GM18858 (cell line): ENCODE measurements at regions not wholly inside any gene's neighbourhood (a gene's known extent, or its start where the extent isn't known, plus 50 kb on each side); places are given as distances from the start of the nearest gene placed in this dataset.

Experiments
- ATAC-seq: cut with Tn5 transposase; IDR thresholded peaks from one replicate; pipeline ENCODE4 v1.9.1; 2021; ENCODE audit not compliant: unreplicated experiment

DNA sequence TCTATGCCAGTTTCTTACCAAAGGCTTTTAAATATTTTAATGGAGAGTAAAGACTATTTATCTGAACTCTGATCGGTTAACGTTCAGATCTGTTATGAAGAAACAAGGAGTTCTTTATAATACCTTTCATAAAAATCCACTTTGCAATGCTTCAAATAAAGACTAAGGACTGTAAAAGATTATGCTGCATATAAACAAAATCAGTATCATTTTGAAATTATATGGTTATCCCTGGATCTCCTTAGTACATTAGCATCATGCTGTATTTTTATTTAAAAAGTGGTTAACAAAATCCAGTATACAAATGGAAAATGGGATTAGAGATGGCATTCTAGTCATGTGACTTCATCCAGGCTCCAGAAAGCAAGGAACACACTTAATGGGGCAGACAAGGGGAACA, 386.8 kb downstream of the LMO4 start:
- no peak for ATAC-seq

DNA sequence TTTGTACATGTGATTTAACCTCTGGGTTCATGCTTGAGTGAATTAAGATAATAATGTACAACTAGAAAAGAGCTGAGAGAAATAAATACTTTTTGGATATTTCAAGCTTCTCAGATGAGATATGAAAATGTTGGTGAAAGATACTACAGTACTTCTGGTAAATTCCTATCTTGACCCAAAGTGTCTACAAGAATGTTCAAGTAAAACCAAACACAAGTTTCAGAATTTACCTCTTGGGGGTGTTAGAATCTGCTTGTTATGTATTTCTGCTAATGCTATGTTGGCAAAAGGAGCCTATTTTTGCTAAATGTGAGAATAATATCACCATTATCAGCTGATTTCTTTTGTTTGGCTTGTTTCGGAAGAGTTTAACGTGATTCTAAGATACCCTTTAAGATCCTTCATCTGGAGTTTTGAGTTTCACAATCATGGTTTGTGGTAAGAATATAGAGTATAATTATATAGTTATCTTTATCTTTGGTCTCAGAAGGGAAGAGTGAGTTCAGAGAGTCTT, 388.5 kb downstream of the LMO4 start:
- no peak for ATAC-seq

DNA sequence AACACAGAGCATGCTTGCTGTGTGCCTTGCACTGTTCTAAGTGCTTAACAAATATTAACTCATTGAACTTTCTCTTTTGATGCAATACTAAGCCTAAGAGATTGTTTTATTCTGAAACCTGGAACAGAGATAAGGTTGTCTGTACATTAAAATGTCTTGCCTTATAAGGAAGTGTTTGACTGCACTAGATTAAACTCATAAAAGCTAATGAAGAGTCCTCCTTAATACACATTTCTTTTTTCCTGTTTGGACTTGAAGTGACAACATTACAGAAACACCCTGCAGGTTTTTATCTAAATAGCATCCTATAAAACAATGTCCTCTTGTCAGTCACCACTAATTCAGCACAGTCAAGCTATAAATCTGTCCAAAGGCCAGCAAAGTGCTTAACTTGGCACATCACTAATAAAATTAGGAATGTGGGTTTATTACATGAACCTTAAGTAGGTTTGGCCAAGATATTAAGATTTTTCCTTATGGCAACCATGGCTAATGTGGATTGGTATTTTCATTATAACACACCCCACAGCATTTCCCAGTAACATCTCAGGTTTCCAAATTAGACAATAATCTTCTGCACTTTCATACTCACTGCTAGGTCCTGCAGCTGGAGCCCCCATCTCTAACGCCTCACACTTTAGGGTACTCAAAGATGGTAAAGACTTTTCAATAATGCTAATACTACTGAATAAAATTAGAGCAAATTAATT, 389.7 kb downstream of the LMO4 start:
- ATAC-seq, result no peak

DNA sequence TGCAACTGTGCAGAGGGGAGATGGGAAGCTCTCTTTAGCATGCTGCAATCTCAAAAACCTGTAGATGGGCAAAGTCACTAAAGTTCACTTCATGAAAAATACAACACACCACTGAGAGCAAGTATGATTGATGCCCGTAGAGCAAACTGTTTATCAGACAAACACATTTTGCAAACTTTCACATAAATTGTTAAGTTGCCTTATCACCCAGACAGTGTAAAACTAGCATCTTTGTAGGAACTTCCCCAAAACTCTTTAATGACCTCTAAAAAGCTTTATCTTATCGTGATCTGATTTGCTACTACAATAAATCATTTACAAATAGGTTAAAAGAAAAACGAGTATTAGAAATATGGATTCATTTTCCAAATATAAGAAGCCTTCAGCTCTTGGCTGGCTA, 391.0 kb downstream of the LMO4 start:
- no peak for ATAC-seq

DNA sequence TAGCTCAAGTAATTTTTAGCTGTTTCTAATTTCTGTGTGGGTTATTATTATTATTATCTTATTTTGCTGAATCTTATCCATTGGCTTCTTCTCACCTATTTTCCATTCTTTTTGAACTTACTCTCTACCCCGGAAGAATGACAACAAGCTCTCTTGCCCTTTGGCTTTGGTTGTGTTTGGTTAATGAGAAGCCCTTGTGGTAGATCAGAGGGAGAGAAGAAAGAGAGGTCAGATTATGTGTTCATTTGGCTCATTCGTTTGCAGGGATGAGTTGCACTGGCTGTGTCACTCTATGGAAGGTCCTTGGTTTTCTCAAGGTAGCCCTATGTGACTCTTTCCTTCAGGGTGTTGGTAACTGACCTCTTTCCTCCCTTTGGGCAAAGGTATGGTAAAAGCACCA, 391.9 kb downstream of the LMO4 start:
- no peak for ATAC-seq

DNA sequence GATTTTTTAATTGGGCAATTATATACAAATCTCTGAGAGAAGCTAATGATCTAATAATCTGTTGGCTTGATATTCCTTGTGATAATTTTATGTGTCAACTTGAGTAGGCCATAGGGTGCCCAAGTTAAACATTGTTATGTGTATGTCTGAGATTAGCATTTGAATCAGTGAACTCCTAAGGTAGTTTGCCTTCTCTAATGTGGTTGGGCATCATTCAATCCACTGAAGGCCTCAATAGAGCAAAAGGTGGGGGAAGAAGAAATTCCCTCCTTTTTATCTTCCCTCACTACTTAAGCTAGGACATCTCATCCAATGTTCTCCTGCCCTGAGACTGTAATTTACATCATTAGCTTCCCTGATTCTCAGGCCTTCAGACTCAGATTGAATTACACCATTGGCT, 394.5 kb downstream of the LMO4 start:
- no peak for ATAC-seq

DNA sequence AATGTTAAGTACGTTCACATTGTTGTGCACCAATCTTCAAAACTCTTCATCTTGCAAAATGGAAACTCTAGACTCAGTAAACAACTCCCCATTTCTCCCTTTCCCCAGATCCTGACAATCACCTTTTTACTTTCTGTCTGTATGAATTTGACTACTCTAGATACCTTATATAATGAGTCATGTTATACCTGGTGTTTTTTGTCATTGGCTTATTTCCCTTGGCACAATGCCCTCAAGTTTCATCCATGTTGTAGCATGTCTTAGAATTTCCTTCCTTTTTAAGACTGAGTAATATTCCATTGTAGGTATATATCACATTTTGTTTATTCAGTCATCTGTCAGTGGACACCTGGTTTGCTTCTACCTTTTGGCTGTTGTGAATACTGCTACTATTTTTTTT, 399.5 kb downstream of the LMO4 start:
- ATAC-seq, result no peak

DNA sequence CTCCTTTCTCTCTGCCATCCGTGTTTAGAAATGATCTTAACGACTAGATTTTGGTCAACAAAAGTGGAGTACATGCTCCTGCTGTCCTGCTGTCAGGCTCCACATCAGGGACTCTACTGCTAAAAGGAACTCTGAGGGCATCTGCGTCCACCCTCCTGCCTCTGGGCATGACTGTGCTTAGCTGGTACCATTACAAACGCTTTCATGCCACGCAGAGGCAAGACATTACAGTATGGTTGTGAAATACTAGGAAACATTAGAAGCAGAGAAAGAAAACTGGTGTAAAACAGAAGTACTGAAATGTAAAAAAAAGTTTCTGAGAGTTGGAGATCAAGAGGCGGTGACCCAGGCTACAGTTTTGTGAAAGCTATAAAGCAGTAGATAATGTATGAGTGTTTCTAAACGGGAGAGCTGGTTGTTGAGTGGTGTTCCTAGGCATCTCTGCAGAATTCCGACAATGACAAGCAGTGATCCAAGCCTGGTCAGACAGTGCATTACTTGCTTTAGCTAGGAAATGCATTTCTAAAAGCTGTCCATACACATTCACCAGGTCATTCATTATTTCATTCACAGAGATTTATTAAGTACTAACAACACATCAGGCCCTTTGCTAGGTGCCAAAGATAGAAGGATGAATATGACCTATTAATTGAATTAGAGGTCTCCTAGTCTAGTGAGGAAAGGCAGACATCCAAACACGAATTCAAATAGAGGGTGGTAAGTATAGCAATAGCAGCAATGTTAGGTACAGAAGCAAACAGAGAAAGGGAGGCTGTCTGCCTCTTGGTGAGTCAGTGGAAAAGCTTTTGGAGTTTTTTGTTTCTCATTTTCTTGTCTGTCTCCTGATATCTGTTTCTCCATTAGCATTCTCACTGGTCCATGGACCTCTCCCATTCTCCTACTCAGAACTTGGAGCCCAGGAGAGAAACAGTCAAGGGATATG, 401.9 kb downstream of the LMO4 start:
- no peak for ATAC-seq

DNA sequence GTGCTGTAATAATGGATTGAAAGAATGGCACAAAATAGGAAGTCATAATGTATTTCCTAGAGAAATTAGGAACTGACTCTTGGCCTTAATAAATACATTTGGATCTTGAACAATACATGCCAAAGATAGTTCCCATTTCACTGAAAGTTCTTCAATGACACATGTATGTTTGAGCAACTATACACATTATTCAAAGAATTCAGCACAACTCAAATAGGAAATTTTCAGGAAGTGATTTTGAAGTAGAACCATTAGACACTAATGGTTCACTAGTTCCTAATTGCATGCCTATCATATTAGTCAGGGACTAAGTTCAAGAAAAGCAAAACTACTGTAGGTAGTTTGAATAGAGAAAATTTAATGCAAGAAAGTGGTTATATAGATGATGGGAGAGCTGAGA, 404.7 kb downstream of the LMO4 start:
- ATAC-seq, result no peak

DNA sequence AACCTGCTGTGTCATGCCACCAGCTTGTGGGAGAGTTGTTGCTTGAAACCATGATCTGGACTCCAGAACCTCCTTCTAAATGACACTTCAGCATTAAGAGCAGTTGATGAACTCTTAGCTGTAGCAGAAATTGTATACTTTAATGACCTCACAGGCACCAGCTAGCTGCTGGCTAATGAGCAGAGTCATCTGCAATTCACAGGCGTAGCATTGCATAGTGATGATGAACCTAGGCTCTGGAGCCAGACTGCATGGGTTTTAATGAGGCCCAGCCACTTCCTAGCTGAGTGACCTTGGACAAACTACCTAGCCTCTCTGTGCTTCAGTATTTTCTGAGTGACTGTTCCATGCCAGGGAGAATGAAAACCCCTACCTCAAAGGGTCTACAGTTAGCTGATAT, 407.1 kb downstream of the LMO4 start:
- ATAC-seq, result no peak

DNA sequence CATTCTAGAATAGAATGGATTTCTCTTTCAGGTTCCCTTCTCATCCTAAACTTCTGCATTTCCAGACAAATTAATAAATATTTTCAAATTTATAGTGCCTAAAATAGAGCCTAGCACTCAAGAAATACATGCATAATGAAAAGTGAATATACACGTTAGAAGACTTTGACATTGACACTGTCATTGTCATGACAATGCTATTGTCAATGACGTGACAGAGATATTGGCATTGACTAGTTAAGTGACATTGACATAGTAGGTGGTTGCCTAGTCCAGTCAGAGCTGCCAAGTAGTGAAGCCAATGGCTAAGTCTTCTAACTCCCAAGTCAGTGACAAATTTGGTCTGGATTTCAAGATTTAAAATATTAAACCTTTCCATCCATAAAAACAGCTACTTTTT, 410.5 kb downstream of the LMO4 start:
- no peak for ATAC-seq

DNA sequence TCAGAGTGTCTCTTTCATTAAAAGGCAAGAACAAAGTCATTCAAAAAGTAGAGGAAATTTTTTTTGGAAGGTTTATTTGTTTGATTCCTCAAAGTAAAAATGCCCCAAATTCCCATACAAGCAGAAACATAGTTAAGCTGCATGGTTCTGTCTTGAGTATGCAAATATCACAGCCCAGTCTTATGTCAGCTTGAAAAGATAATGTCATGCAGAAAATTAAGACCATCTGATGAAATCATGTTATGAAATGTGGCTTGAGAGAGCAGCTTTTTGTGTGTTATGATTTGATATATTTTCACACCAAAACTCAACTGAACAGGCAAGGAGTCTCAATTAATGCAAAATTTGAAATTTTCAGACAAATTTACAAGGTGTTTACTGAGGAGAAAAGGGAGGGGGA, 411.0 kb downstream of the LMO4 start:
- ATAC-seq, result no peak

DNA sequence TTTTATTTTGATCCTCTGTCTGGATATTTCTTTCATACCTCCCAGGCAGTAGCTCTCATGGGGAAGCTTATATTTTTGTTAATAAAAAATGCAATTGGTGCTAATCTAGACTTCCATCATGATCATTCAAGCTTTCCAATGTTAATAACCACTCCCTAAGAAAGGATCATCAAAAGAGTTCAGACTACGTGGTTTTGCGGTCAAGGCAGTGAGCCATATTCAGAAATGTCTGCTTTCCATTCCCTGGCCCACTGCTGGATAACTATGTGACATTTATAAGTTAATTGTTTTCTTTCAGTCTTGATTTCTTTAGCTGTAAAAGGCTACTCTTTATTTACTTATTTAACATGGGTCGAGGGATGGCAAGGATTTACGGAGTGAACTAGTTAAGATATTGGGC, 414.6 kb downstream of the LMO4 start:
- ATAC-seq, result no peak

DNA sequence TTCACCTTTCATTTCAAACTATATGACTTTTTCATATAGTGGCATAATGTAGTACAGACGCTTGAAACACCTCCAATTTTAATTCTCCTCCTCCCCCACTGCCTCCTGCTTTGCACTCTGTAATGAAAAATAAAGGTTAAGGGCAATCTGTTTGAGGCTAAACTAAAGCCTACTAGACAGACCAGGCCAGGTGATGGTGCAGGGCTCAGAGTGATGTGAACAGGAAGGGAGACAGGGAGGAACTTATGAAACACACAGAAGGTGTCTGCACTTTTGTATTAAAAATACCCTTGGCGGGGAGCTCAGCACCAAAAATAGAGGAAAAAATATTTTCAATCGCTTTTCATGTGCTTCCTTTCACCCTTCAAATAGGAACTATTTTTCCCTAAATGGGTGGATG, 415.4 kb downstream of the LMO4 start:
- ATAC-seq, result no peak

DNA sequence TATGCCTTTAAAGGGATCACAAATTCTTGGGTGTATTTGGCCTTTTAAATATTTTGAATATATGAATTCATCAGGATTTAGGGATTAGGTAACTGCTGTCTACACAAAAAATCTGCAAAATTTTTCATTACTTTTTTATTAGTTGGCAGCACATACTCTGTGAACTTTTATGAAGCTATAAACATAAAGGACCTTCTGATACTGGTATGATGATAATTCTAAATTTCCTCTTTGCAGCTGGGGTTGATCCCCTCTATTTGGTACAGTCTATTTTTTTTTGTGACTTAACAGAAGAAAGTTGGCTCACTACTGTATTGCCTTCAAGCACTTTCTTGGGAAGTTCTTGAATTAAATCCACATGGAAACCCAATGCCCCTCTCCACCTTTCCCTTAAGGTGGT, 416.1 kb downstream of the LMO4 start:
- ATAC-seq, result no peak

DNA sequence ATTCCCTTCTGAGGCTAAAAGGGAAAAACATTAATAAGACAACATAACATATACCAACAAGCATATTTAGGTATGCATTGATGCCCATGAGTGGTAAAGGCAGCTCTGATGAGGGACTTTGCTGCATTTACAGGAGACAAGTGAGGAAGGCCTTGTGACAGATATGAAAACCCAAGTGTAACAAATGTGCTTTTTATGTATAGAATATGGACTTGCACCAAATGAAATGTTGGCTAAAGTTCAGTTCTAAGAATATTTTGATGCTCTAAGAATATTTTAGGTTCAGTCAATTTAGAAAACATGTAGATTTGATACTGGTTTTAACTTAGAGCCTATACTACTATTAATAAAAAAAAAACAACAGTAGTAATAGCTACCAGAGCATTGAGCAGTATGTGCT, 424.7 kb downstream of the LMO4 start:
- no peak for ATAC-seq

DNA sequence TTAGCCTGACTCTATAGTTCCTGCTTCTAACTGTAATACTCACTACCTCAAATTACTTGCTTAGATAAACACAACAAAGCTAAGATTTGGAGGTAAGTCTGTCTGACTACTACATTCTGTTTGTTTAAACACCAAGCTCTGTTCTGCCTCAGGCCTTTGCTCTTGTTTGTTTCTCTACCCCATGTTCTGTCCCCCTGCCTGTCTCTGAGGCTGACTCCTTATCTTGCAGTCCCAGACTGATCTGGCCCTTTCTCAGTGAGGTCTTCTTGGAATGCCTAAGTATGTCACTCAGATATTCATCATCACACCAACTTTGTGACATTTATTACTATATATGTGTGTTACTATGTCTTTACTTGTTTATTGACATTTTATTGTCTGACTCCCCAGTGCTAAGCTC, 425.5 kb downstream of the LMO4 start:
- no peak for ATAC-seq

DNA sequence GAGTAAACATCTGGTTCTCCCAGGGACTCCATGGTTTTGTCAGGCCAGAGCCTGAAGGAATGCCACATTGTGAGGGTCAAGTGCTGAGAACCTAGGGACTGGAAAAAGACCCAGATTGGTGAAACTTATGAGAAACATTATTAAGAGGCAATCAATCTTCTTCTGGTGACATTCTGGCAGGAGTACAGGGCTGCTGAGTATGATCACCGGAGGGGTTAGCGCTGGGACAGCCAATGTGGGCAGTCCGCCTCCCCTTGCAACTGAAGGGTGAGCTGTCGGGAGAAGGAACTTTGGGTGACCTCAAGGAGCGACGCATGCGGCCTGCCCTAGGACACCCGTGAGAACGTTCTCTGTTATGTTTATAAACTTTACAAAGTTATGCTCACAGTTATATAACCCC, 429.0 kb downstream of the LMO4 start:
- ATAC-seq, result no peak

DNA sequence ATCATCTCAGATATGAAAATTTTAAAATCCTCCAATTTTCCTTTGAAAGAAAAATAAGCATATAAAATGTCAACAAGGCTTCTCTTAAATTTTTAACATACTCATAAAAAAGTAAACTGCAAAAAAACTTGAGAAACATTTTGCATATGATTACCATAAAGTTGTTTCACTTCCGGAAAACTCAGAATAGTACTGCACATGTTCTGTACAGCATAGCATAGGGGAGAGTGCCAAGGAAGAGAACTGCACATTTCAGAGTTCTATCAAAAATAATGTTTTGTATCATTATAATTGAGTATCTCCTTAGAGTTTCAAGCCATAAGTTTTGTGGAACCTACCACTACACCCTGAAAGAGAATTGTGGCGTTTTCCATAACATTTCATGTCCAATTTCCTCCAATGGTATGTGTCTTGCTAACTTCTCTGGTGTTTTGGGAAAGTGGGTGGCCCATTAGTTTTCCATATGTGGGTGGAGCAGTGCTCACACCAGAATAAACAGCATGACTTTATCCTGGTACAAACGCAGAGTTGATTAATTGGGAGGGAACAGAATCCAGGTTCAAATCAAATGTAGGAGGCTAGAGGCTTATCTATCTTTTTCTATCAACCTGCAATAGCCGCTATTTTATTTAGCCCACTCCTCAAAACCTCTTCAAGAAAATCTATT, 430.9 kb downstream of the LMO4 start:
- ATAC-seq, result no peak

DNA sequence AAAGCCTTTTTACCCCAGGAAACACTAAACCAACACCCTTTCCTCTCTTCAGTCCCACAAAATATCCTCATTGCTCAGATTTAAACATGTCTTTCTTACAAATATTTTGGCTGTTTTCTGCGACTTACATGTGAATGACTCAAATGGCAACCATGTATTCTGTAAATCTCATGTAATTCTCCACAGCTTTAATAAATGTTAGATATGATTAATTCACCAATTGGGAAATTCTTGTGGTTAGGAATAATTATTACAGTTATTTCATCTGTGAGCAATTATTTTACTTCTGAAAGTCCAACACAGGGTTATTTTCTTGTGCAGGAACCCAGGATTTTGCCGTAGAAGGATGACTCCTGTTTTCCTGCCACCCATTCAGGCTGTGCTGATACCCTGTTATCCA, 431.5 kb downstream of the LMO4 start:
- ATAC-seq, result no peak

DNA sequence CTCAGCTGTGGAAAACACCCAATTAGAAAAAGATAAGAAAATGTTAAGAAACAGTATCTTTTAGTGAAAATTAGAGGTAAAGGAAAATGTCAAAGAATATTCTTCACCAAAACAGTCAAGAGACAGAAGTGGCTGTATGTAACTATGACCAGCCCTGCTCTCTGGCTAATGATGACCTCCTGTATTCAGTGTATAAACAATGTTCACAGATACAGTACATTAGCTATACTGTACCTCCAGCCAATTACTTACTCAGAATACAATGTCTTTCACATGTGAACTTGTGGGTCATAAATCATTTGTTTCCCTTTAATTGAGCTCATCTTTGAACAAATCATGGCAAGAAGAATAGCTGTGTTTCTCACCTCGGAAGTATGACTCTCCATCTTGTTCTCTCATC, 432.0 kb downstream of the LMO4 start:
- ATAC-seq, result no peak

DNA sequence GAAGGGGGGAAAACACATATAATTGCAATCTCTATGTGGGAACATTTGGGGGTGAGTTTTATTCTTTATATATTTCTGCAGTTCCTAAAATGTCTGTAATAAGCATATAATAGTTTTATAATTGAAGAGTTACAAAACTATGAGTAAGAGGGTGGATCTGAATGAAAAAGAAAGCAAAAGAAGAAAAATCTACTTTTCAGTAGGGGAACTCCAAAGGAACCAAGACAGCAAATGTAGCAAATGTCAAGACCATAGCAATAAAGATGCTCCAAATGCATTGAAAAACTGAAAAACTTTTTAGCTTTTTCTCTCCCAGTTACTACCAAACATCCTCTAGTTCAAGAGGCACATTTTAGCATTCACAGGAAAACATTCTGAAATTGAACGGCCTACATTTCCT, 434.8 kb downstream of the LMO4 start:
- ATAC-seq, result no peak
